ENCODE measurements at regions not wholly inside any gene's neighbourhood (a gene's known extent, or its start where the extent isn't known, plus 50 kb on each side); places are given as distances from the start of the nearest gene placed in this dataset.

DNA sequence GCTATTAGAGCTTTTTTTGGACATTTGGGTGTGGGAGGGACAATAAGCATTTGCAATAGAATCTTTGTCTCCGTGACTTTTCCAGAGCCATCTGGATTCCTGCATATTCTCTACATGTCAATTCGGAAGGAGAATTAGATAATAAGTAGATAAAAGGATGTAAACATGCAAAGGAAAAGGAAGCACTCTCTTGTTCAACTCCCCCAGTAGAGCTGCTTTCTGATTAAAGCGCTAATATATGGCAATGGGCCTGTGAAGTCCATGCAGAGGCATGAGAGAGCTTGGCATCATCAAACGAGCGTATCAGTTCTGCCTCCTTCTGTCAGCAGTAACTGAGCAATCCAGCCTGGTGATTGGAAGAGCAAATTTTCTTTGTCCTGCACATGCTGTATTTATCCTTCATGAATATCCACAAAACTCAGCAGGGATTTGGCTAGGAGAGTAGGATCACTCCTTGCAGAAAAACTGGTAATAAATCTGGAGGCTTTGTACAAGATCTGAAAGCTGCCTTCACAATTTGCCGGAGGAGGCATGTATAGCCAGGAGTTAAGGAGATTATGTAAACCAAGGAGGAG lies 1752.9 kb downstream of the MAT2B start:
- no peak for DNase-seq

DNA sequence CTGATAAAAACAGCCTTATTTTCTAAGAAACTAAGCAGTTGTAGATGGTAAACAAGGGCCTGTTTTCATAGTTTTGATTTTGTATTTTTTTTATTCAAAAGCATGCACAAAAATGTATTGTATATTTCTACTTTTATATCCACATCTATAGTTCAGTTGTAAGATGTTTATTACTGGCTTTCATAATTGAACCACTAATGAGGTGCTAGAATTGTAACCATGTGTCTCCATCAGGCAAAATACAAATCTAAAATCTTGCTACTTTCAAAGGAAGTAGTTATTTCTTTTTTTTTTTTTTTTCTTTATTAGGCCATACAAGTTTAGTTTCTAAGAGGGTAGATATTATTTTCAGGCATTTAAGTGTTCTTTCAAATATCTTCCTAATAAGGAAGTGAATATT lies 1755.0 kb downstream of the MAT2B start:
- no peak for DNase-seq

DNA sequence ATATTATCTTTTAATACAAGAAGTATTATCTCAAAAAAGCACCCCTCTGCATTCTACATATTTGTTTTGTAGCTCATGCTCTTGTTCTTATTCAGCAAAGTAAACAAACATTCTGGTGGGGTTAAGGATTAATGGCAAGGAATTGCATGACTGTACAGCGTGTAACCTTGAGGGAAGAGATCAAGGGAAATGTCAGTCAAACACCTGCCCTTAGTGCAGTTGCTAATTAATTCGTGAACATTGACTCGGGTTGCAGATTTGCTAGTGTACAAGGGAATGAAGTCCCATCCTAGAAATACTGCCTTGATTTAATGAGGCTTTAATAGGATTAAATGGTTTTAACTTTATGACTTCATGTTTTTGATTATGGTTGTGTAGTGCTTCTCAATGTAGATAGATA lies 1758.1 kb downstream of the MAT2B start:
- DNase-seq = no peak

DNA sequence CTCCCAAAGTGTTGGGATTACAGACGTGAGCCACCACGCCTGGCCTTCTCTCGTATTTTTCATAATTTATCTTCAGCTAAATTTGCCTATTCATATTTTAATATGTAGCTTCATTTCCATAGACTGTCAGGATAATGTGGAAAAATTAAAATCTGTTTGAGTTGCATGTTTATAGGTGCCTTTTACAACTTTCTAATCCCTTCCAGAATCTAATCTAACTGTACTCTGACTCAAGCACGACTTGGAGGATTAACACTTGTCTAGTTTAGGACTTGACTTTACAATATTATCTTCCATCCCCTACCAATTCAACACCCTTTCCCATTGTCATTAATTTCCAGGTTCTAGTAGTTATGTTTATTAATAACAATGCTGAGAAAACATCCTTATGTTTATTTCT lies 1761.5 kb downstream of the MAT2B start:
- DNase-seq = no peak

DNA sequence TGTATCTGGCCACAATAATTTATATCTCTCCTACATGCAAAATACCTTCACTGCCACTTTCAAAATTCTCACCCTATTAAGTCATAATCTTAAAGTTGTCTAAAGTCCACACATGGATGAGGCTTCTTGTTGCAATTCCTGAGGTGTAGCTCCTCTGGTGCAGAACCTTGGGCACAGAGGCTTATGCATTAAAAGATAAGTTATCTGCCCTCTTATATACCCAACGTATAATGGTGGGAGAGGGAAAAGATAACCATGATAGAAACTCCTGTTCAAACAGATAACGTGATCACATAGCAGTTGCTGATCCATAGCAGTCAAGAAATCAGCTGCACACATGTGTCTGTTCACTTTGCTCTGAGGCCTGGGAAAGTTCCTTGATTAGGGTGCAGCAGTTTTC lies 1767.0 kb downstream of the MAT2B start:
- DNase-seq = no peak

DNA sequence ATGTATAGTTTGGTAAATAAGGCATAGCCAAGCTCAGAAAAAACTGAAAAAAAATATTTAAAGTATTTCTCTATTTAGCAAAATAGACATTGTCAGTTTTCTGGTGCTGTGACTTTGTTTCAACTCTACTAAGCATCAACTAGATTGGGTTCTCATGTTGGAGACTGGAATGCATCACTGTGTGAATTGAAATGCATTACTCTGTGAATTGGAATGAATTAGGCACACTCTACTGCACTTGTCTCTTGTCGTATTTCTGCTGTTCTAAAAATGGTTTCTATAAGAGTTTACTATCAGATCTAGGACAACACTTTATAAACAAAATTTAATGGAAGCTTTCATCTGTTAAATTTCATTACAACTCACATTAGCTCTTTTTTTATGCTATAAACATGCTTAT lies 1772.2 kb downstream of the MAT2B start:
- no peak for DNase-seq

DNA sequence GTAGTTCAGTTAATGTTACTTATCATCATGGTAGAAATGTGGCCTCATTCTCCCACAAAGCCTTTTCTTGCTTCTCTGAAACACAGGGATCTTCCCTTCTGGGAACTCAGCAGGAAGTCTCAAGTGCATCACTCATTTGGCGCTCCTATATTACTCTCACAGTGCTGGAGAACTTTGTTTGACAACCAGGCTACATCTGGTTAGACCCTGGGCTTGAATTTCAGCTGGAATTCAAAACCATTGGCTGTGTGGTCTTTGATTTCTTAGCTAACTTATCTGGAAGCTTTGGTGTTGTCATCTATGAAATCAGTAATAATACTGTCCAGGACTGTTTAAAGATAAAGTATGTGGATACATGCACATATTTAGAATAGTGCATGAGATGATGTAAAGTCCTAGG lies 1777.1 kb downstream of the MAT2B start:
- no peak for DNase-seq

DNA sequence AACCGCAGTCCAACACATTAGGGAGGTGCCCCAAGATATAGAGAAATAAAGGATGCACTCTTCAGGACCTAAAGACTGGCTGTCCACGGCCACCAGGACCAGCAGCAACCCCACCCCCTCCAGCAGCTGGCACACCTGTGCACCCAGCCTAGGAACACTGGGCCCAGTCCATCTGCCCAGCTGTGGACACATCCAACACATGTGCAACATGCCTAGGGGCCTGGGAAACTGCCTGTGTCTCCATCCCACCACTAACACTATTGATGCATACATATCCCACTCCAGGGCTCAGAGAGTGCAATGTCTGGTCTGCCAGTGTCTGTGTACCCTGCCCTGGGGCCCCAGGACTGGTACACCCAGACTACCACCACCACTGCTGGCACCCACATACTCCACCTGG lies 1781.3 kb downstream of the MAT2B start:
- DNase-seq = no peak

DNA sequence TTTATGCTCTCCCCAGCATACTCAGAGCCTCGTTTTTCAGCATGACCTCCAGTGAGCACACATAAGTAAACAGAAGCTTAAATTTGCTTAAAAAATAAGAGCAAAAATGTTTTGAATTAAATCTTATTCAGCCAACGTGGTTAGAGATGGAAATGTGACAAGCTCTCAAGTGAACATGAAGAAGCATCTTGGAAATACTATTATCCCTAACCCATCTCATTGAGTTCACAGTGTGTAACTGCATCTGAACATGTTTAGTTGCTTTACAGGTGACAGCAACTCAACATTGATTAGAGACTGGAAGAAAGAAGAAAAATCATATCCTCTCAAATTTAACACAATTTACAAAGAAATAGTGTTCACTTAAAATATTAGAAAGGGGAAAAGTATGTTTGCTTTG lies 1785.1 kb downstream of the MAT2B start:
- DNase-seq = no peak

DNA sequence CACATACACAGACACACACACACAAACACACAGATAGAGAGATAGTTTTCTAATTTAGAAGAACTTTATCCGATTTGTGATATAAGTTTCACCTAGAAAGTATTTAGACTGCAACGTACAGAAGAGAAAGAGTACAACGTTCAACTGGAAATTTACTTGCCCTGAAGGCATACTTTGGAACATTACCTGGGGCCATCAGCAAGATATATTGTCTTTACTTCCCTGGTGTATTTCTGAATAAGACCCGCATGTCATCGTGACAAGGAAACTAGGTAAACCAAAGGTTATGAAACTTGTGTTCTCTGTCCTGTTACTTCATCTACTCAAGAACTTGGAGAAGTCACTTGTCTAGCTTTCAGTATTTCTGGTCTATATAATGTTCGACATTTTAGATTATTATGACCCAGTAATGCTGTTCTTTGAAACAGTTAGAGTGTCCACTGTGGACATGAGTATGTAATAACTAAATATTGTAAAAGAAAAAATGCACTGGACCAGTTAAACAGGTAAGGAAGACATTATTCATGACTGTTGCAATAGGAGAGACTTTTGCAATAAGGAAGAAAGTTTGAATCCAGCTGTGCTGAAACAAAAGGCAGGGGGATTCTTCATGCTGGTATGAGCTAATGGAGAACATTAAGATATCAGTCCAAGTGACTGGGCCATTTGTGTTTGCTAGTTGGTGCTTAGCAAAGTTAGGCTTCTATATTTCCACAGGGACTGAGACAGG lies 1791.1 kb downstream of the MAT2B start:
- no peak for DNase-seq

DNA sequence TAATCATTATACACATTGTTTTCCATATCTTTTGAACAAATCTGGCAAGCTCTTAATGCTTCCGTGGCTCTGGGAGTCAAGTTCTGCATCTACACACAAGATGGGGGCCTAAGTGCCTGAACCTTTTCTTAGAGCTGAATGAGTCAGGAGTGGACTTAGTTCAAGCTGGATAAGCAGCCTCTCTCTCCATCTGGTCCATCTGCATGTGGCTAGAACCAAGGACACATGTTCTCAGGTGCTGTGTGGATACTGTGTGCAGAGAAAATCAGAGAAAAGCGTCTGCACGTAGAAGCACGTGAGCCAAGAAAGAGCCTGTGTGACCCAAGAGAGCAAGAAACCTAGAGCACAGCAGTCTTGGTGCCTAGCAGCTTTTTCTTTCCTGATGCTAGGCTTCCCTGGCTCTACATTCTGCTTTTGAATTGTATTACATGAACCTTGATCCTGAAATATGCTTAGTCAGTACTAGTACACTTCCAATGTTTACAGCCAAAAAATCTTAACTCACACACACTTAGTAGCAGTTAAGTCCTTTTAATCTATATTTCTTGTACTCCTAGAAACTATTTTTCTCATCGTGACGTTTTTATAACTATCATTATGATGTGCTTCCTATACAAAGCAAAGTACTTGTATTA lies 1798.9 kb downstream of the MAT2B start:
- DNase-seq = no peak

DNA sequence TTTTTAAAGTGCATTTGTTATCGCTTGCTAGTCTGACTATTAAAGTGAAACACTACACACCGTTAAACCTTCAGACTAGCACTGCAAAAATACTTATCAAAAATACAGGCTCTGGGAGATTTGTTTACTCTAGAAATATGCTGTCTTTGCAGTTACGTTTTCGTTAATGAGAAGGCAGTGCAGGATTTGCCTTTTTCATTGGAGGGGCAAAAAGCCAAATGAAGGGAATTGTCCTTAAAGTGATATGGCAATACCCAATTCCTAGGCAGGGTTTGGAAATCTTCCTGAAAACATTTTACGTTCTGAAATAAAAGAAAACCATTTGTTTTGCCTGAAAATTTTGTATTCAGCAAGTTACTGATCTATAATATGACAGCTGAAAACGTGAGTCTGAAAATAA lies 1800.2 kb downstream of the MAT2B start:
- no peak for DNase-seq

DNA sequence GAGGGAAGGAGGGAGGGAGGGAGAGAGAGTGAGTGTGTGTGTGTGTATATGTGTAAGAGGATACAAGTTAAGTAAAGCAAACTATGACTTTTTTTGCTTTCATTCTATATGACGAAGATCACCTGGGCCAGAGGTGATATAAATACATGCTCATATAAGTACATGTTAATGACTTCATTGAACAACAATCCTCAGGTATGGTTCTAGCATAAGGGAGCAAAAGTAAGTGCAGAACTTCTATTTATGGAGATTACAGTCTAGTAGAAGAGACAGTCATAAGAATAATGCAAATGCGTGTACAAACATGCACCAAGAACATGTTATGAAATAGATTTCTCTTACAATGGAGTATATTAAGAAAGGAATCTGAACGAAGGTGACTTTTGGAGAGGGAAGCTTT lies 1804.0 kb downstream of the MAT2B start:
- DNase-seq = no peak

DNA sequence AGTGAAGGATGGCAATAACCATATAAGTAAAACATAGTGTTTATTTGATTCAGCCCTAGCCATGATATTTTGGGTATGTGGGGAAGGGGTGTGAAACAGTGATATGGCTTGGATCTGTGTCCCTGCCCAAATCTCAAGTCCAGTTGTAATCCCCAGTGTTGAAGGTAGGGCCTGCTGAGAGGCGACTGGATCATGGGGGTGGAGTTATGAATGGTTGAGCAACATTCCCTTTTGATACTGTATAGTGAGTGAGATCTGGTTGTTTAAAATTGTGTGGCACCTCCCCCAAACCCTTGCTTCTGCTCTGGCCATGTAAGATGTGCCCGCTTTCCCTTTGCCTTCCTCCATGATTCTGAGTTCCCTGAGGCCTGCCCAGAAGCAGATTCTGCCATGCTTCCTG lies 1804.6 kb downstream of the MAT2B start:
- no peak for DNase-seq

DNA sequence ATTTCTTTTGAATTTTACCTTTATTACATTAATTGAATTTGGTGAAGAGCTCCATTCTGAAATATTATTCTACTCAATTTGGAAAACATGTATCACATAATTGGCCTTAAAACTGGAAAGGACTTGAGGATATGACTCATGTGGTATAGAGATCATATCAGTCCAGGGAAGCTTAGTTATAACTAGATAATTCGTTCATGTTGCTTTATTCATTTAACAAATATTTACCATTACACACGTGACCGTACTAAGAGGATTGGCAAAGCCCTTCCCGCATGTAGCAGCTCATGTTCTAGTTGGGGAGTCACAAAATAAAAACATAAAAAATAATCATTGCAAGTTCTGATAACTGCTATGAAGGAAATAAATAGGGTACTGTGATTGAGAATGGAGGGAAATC lies 1816.5 kb downstream of the MAT2B start:
- no peak for DNase-seq

DNA sequence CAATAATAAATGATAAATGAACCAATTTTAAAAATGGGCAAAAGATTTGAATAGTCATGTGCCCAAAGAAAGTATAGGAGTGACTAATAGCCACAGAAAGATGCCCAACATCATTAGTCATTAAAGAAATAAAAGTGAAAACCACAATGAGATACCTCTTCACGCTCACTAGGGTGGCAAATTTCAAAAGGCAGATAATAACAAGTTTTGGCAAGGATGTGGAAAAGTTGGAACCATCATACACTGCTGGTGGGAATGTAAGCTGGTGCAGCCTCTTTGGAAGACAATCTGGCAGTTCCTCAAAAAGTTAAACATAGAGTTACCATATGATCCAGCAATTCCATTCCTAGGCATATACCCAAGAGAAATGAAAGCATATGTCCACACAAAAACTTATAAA lies 1819.8 kb downstream of the MAT2B start:
- no peak for DNase-seq

DNA sequence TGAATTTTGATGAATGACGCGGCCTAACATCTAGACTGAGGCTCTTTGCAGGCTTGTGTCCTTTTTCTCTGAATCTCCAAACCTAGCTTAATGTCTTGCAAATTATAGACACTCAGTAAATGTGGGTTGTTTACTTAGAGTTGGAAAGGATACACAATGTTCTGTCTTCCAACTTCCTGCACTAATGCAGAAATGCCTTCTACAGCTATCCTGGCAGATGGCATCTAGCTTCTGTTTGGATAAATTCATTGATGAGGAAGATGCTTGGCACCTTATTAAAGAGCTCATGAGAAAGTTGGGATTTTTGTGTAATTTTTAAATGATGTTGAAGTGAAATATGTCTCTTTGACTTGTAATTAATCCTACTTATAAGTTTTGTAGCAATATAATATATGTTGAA lies 1822.2 kb downstream of the MAT2B start:
- DNase-seq = no peak

DNA sequence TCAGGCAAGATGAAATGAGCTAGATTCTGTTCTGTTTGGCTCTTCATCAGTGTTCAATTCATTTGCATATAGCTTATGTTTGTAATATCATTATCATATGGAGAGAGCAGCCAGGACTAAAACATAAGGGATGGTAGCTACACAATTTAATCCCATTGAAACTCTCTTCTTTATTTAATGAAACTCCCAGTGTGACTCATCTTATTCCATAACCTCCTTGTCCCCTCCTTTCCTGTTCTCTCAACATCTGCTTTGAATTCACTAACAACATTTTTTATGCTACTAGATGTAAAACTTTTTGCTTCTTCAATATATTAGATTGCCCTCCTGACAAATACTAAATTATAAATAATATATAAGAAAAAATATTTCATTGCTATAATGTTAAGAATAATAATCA lies 1823.4 kb downstream of the MAT2B start:
- DNase-seq = no peak

DNA sequence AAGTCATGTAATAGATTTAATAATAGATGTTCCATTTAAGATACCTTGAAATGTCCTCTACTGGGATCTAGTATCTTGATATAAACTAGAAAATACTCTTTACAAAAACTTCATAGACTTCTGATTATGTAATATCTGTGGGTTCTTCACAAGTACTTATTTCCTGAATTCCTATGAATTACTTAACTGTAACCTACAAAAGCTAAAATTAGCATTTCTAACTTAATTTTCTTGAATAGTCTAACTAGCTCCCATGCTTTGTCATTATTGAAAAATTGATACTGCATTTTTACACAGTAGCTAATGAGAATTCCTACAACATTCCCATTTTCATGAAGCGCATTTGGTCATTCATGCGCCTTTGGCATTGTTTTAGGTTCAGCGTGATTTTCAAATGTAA lies 1828.2 kb downstream of the MAT2B start:
- DNase-seq = no peak

DNA sequence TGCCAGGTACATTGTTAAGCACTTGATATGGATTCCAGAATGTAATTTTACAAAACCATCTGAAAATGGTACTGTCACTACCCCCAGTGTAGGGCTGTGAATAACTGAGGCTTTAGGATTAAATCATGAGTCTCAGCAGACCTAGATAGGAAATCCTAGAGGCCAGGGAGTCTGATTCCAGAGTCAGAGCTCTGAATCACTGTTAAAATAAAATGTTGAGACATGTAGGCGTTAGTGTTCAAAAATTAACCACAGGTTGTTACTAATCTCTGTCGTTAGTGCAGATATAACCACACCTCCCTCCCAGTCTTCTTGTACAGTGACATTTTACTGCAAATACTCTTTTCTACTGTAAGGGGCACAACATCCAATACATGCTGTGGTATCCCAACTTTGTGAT lies 1828.8 kb downstream of the MAT2B start:
- DNase-seq = no peak

DNA sequence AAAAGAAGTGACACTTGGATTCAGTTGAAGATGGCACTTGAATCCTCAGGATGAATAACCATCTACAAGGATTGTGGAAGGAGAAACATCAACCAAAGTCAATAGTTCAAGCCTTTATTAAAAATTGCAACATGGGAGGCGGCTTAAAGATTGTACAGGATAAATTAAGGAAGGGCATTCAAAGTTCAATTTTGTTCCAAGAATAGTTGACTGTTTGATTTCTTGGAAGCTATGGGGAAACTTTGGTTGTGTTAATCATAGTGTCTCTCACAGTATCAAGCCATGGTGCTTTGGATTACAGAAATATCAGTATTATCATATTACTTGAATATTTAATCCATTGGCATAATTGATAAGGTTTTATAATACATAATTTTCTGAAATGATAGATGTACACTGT lies 1844.3 kb downstream of the MAT2B start:
- no peak for DNase-seq

DNA sequence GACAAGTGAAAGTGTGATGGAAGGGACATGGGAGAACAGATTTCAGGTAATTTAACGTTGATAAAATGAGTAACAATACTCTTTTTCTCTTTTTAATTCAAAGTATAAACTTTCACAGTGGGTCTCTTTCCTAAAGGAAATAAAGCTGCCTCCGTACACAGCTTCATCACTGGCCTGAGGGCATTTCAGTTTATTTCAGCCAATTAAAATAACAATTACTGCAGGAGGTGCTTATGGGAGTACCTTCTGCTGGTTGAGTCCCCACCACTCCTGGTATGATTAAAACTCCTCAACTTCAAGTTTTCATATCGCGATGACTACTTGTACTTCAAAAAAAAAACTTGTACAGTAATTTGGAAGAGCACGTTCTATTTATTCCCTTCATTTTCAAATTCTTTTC lies 1845.9 kb downstream of the MAT2B start:
- no peak for DNase-seq

DNA sequence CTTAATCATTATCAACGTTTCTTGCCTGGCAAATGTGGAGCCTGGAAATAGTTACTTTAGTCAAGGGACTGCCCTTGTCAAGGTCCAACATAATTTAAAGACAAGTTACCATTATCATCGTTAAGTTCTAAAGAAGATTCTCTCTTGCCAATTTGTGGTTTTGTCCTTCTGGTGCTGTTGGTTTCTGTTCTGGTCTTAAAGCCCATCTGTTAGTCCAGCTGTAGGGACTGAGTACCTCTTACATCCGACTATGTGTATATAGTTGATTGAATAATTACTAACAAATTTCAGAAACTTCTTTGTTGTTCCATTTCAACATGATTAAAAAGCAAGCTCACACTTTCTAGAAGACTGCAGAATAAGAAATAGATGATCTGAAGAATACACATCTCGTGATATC lies 1854.9 kb downstream of the MAT2B start:
- DNase-seq = no peak

DNA sequence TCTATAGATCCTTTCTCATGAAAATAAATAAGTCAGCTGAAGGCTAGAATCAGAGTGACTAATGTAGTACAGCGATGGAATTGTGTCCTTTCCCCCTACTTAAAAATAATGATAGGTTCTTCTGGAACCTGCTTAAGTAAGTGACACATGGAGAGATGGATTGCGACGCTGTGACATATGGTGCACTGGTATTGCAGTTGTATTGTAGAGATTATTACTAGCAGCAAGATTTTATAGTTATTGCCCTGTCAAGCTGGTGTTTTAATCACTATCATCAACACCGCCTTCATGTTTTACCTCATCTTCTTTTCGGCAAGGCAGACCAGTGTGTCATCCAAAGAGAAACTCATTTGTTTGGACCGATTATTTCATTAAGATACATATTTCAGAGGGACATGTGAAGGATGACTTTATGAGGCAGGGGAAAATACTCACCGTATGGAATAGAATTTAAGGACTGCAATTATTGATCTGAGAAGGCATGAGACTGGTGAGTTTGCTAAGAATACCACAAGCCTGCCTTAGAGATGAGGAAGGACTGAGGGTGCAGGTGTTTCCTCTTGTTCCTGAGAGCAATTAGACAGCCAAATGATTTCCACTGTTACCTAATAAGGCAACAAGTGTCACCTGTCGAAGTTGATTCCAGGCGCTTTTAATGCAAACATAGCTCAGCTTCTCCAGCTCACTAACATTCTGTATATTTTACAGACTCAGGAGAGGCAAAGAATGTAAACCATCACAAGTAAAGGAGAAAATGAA lies 1855.5 kb downstream of the MAT2B start:
- peak; percentile 1 for DNase-seq
